ENCODE measurements at regions not wholly inside any gene's neighbourhood (a gene's known extent, or its start where the extent isn't known, plus 50 kb on each side); places are given as distances from the start of the nearest gene placed in this dataset.

DNA sequence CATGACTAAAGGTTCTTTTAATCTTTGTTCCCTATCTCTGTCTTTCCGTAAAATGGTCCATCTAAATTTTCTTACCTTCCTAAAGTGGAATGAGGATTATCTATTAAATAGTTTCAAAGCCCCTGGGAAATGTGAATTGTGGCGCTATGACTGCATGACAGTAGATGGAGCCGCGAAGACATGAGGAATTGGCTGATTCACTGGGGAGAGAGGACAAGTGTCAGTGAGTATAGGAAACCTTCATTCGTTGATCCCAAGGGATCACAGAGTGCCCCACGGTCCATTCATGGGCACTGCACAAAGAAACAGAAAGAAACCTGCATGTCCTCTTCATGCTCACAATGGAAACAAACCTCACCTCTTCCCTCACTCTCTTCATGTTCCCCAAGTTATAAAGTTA is 479.3 kb upstream of the BTBD3 start:
- no peak for TF ChIP-seq CTCF (conservative IDR thresholded peaks at IDR 0.05; ENCODE audit: low read length)
- TF ChIP-seq EZH2phosphoT487 (IDR thresholded peaks at IDR 0.05; ENCODE audit: borderline replicate concordance, low read depth, low read length) = no peak
